Keratinocyte (primary cell): ENCODE measurements at regions not wholly inside any gene's neighbourhood (a gene's known extent, or its start where the extent isn't known, plus 50 kb on each side); places are given as distances from the start of the nearest gene placed in this dataset.

Source experiments
- EZH2 ChIP-seq: IDR thresholded peaks from one replicate; pipeline ENCODE4 v1.6.1; 2012; ENCODE audit warnings: inconsistent platforms, mild to moderate bottlenecking, low read length, moderate library complexity
- TF ChIP-seq, protein P1 (sequence below), 3 experiments: IDR thresholded peaks in 1 of 3; conservative IDR thresholded peaks in 1 of 3; optimal IDR thresholded peaks in 1 of 3; 2 replicates in 2 of 3; 3 replicates in 1 of 3; pipeline versions ENCODE3 to v1.5.1; 2011; ENCODE audit warnings: low read length in 3 of 3, mild to moderate bottlenecking in 3 of 3, moderate library complexity in 2 of 3, control low read depth in 1 of 3, inconsistent platforms in 1 of 3; ENCODE audit not compliant: insufficient read depth in 2 of 3; ENCODE audit errors: extremely low read depth in 1 of 3

- TF ChIP-seq EZH2 = no peak
- TF ChIP-seq, protein P1, sequence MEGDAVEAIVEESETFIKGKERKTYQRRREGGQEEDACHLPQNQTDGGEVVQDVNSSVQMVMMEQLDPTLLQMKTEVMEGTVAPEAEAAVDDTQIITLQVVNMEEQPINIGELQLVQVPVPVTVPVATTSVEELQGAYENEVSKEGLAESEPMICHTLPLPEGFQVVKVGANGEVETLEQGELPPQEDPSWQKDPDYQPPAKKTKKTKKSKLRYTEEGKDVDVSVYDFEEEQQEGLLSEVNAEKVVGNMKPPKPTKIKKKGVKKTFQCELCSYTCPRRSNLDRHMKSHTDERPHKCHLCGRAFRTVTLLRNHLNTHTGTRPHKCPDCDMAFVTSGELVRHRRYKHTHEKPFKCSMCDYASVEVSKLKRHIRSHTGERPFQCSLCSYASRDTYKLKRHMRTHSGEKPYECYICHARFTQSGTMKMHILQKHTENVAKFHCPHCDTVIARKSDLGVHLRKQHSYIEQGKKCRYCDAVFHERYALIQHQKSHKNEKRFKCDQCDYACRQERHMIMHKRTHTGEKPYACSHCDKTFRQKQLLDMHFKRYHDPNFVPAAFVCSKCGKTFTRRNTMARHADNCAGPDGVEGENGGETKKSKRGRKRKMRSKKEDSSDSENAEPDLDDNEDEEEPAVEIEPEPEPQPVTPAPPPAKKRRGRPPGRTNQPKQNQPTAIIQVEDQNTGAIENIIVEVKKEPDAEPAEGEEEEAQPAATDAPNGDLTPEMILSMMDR (optimal IDR thresholded peaks at IDR 0.05 in 1 of 3, IDR thresholded peaks at IDR 0.05 in 1 of 3, conservative IDR thresholded peaks at IDR 0.05 in 1 of 3; ENCODE audit: extremely low read depth in 1 of 3, insufficient read depth in 2 of 3, low read length in 3 of 3) = no peak
Measured at GRCh38 chr22:49320714-49321476, 506.8 kb downstream of the BRD1 start.
